Activated CD8-positive, alpha-beta memory T cell treated with anti-CD3 and anti-CD28 coated beads for 24 hours (primary cell): ENCODE measurements at regions not wholly inside any gene's neighbourhood (a gene's known extent, or its start where the extent isn't known, plus 50 kb on each side); places are given as distances from the start of the nearest gene placed in this dataset.
"Not testable (repeated sequence)": the region's sequence is repeated elsewhere in the genome, so short reads cannot be mapped to it uniquely, and the experiment has no call there.

ENCODE experiments used
- DNase-seq: peaks from one replicate; pipeline ENCODE4 v3.0.0-alpha.2; 2020

- no peak for DNase-seq
These were observed 1554.0 kb upstream of the PCDH10 start for GRCh38 chr4:131595140-131595539.

GRCh38 chr4:131603705-131604104 lies 1545.4 kb upstream of the PCDH10 start:
- DNase-seq = no peak

- no peak for DNase-seq
These were observed 1540.1 kb upstream of the PCDH10 start for GRCh38 chr4:131609039-131609438.

GRCh38 chr4:131610517-131610916 lies 1538.6 kb upstream of the PCDH10 start:
- not testable (repeated sequence) for DNase-seq

GRCh38 chr4:131613086-131613823 lies 1535.8 kb upstream of the PCDH10 start:
- no peak for DNase-seq

- DNase-seq = no peak
These were observed 1535.3 kb upstream of the PCDH10 start for GRCh38 chr4:131613824-131614216.

GRCh38 chr4:131632877-131633276 lies 1516.2 kb upstream of the PCDH10 start:
- DNase-seq = no peak

- no peak for DNase-seq
These were observed 1513.9 kb upstream of the PCDH10 start for GRCh38 chr4:131635191-131635590.

- no peak for DNase-seq
These were observed 1510.3 kb upstream of the PCDH10 start for GRCh38 chr4:131638781-131639180.

GRCh38 chr4:131644619-131645018 lies 1504.5 kb upstream of the PCDH10 start:
- DNase-seq = no peak

GRCh38 chr4:131649227-131649626 lies 1499.9 kb upstream of the PCDH10 start:
- DNase-seq = no peak

- DNase-seq = no peak
These were observed 1498.1 kb upstream of the PCDH10 start for GRCh38 chr4:131650951-131651350.

GRCh38 chr4:131683314-131683713 lies 1465.8 kb upstream of the PCDH10 start:
- not testable (repeated sequence) for DNase-seq

- no peak for DNase-seq
These were observed 1427.2 kb upstream of the PCDH10 start for GRCh38 chr4:131721883-131722282.

GRCh38 chr4:131723069-131723468 lies 1426.0 kb upstream of the PCDH10 start:
- not testable (repeated sequence) for DNase-seq

GRCh38 chr4:131724847-131725246 lies 1424.2 kb upstream of the PCDH10 start:
- not testable (repeated sequence) for DNase-seq

- not testable (repeated sequence) for DNase-seq
These were observed 1423.6 kb upstream of the PCDH10 start for GRCh38 chr4:131725521-131725920.

GRCh38 chr4:131726940-131727339 lies 1422.2 kb upstream of the PCDH10 start:
- DNase-seq = not testable (repeated sequence)

- not testable (repeated sequence) for DNase-seq
These were observed 1421.7 kb upstream of the PCDH10 start for GRCh38 chr4:131727418-131727817.

- not testable (repeated sequence) for DNase-seq
These were observed 1419.9 kb upstream of the PCDH10 start for GRCh38 chr4:131729205-131729604.

- not testable (repeated sequence) for DNase-seq
These were observed 1419.2 kb upstream of the PCDH10 start for GRCh38 chr4:131729716-131730398.

GRCh38 chr4:131730574-131730973 lies 1418.5 kb upstream of the PCDH10 start:
- DNase-seq = not testable (repeated sequence)

- not testable (repeated sequence) for DNase-seq
These were observed 1417.0 kb upstream of the PCDH10 start for GRCh38 chr4:131732034-131732630.

GRCh38 chr4:131734321-131734720 lies 1414.8 kb upstream of the PCDH10 start:
- DNase-seq = not testable (repeated sequence)
